Sigmoid colon (tissue), 6 donors: ENCODE measurements at regions not wholly inside any gene's neighbourhood (a gene's known extent, or its start where the extent isn't known, plus 50 kb on each side); places are given as distances from the start of the nearest gene placed in this dataset.

Experiments
- DNase-seq: peaks from one replicate; pipeline ENCODE4 v3.0.0-alpha.2; 2019
- H3K27ac ChIP-seq, 4 donors: fragments of 200-600 bp; sonication (generic); one replicate each; pipeline ENCODE4 v1.5.1; 2016 to 2019; ENCODE audit warnings: mild to moderate bottlenecking in 1 of 4
- H3K27me3 ChIP-seq, 3 donors: fragments of 200-600 bp; sonication (generic); one replicate each; pipeline ENCODE4 v1.5.1; 2019; ENCODE audit warnings: mild to moderate bottlenecking in 1 of 3
- H3K36me3 ChIP-seq, 4 donors: fragments of 200-600 bp; sonication (generic); one replicate each; pipeline ENCODE4 v1.5.1; 2016 to 2019
- H3K4me1 ChIP-seq, 4 donors: fragments of 200-600 bp; sonication (generic); one replicate each; pipeline ENCODE4 v1.5.1; 2017 to 2019
- H3K4me3 ChIP-seq, 4 donors: fragments of 200-600 bp; sonication (generic); one replicate each; pipeline ENCODE4 v1.5.1; 2017 to 2019; ENCODE audit warnings: mild to moderate bottlenecking in 2 of 4, moderate library complexity in 1 of 4
- H3K9me3 ChIP-seq, 4 donors: fragments of 200-600 bp in 3 of 4; sonication (generic) in 3 of 4; one replicate each; pipeline versions ENCODE4 v1.5.1 to v1.6.1; 2013 to 2019
- CTCF ChIP-seq, 4 experiments: fragments of 450-650 bp in 3 of 4; fragments of 200-600 bp in 1 of 4; IDR thresholded peaks; one replicate each; pipeline ENCODE4 v1.5.1; 2016 to 2019; ENCODE audit warnings: antibody characterized with exemption in 4 of 4, mild to moderate bottlenecking in 3 of 4, moderate library complexity in 2 of 4
- EP300 ChIP-seq, 4 donors: sonication (generic); formaldehyde crosslinking; IDR thresholded peaks; one replicate each; pipeline ENCODE4 v1.6.1; 2017; ENCODE audit warnings: antibody characterized with exemption in 4 of 4
- POLR2A ChIP-seq, 2 donors: fragments of 450-650 bp; IDR thresholded peaks; one replicate each; pipeline ENCODE4 v1.6.1; 2016; ENCODE audit warnings: antibody characterized with exemption in 2 of 2, mild to moderate bottlenecking in 2 of 2, moderate library complexity in 2 of 2
- POLR2AphosphoS5 ChIP-seq, 4 donors: sonication (generic); formaldehyde crosslinking; IDR thresholded peaks; one replicate each; pipeline ENCODE4 v1.6.1; 2017; ENCODE audit warnings: antibody characterized with exemption in 4 of 4
- WGBS, 2 donors: extraction: QIAGEN DNeasy Blood & Tissue Kit; methylation state at CpG; one replicate each; pipeline ENCODE4 v1.1.7; 2013; 5-methylcytosine and 5-hydroxymethylcytosine counted together
- intact Hi-C: fragments of 100-400 bp; cut with DNase I; formaldehyde crosslinking; loops from one replicate; pipeline ENCODE4 v1.15.1; 2023
- donor health status: healthy with polysubstance abuse.
- donor health status: healthy.

DNA sequence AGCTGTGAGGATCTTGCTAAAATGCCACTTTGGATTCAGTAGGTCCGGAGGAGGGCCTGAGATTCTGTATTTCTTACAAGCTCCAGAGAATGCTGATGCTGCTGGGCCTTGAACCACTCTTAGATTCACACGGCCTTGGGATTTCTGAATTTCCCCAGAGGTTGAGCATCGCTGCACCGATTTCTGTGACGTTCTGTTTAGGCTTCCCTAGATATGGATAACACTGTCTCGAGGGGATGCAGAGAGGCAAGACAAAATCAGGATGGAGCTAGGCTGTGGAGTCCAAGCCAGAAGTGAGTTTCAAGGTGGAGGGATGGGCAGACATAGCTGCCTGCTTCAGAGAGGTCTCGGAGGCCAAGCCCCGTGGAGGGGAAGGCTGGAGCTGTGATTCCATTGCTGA lies 415.9 kb upstream of the PROX1 start:
- intact Hi-C loops = no loop called here
- Histone ChIP-seq H3K36me3 (no peaks in the 10 kb centered on the region), H3K9me3 (no peaks in the 10 kb centered on the region), H3K4me1 (no peaks in the 10 kb centered on the region), H3K27ac (no peak overlapping the region), H3K4me3 (no peak overlapping the region), H3K27me3 (no peaks in the 10 kb centered on the region)
- no peak for DNase-seq
- TF ChIP-seq POLR2A (IDR thresholded peaks at IDR 0.05) (no peak), POLR2AphosphoS5 (IDR thresholded peaks at IDR 0.05) (no peak), CTCF (IDR thresholded peaks at IDR 0.05) (no peak), EP300 (IDR thresholded peaks at IDR 0.05) (no peak)
- WGBS, 2 donors = 93 to 94% methylated on average over 8 of the region's 8 CpGs

DNA sequence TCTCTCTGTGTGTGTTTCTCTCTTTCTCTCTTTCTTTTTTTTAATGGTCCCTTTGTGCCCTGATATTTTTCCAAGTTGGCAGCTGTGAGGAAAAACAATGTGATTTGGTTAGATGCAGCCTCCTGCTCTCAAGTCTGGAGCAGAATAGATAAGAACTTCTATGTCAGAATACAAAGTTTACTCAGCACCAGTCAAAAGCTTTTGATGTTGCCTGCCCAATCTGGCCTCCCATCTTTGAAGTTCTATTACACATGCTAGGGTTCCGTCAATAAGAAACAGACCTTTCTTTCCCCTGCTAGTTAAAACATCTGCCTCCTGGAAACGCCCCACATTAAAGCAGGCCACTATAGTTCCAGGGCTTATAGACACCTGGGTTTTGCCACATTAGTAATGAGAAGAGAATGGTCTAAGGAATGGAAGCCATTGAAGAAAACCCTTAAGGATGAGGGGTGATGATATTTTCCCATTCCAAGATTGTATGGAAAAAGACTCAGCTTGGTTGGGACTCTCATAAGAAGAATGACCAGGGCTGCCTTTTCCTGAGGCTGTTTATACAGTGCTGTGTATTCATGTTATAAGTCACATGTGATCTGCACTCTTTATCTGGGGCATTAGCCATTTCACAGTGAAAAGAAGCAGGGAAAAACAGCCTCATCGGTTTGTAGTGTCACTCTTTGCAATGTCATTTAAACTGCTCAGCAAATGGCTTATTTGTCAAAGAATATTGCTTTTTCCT lies 414.7 kb upstream of the PROX1 start:
- no peaks in the 10 kb centered on the region for H3K4me1 ChIP-seq
- 8 to 43% methylated on average over 3 of the region's 3 CpGs for WGBS, 2 donors
- H3K36me3 ChIP-seq = no peaks in the 10 kb centered on the region
- DNase-seq = no peak
- no peaks in the 10 kb centered on the region for H3K9me3 ChIP-seq
- H3K27me3 ChIP-seq = no peaks in the 10 kb centered on the region
- intact Hi-C loops = no loop called here
- no peak overlapping the region for H3K27ac ChIP-seq
- TF ChIP-seq POLR2A (IDR thresholded peaks at IDR 0.05) = no peak
- no peak for TF ChIP-seq CTCF (IDR thresholded peaks at IDR 0.05)
- no peak for TF ChIP-seq EP300 (IDR thresholded peaks at IDR 0.05)
- no peak for TF ChIP-seq POLR2AphosphoS5 (IDR thresholded peaks at IDR 0.05)
- H3K4me3 ChIP-seq = no peak overlapping the region

- 21 to 60% methylated on average over 2 of the region's 2 CpGs for WGBS, 2 donors
- H3K27ac ChIP-seq = no peak overlapping the region
- H3K4me1 ChIP-seq = no peaks in the 10 kb centered on the region
- no peak for DNase-seq
- intact Hi-C loops = no loop called here
- no peaks in the 10 kb centered on the region for H3K9me3 ChIP-seq
- no peaks in the 10 kb centered on the region for H3K36me3 ChIP-seq
- H3K4me3 ChIP-seq = no peak overlapping the region
- no peaks in the 10 kb centered on the region for H3K27me3 ChIP-seq
- no peak for TF ChIP-seq POLR2AphosphoS5 (IDR thresholded peaks at IDR 0.05)
- no peak for TF ChIP-seq POLR2A (IDR thresholded peaks at IDR 0.05)
- TF ChIP-seq CTCF (IDR thresholded peaks at IDR 0.05) = no peak
- no peak for TF ChIP-seq EP300 (IDR thresholded peaks at IDR 0.05)
Observed at GRCh38 chr1:213573648-213574009, 414.1 kb upstream of the PROX1 start.

DNA sequence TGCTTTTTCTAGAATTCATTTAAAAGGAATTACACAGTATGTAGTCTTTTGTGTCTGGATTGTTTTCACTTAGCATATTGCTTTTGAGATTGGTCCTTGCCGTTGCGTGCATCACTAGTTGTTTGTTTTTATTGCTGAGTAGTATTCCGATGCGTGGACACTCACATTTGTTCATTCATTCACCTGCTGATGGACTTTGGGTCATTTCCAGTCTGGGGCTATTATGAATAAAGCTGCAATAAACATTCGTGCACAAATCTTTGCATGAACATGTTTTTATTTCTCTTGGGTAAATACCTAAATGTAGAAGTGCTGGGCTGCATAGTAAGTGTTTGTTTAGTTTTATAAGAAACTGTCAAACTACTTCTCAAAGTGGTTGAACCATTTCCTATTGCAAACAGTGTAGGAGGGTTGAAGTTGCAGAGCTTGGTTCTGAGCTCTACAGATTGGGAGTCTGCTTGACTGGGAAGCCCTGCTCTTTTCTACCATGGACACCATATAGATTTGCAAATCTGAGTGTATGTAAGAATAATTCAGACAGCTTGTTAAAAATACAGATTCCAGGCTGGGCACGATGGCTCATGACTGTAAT lies 404.7 kb upstream of the PROX1 start:
- Histone ChIP-seq H3K27me3 (no peaks in the 10 kb centered on the region), H3K9me3 (no peaks in the 10 kb centered on the region), H3K4me1 (no peaks in the 10 kb centered on the region), H3K36me3 (no peaks in the 10 kb centered on the region), H3K27ac (no peak overlapping the region), H3K4me3 (no peak overlapping the region)
- intact Hi-C loops = no loop called here
- TF ChIP-seq POLR2AphosphoS5 (IDR thresholded peaks at IDR 0.05) (no peak), EP300 (IDR thresholded peaks at IDR 0.05) (no peak), CTCF (IDR thresholded peaks at IDR 0.05) (no peak), POLR2A (IDR thresholded peaks at IDR 0.05) (no peak)
- DNase-seq = no peak
- 24 to 71% methylated on average over 6 of the region's 6 CpGs for WGBS, 2 donors
